22Rv1 (cell line): ENCODE measurements at regions not wholly inside any gene's neighbourhood (a gene's known extent, or its start where the extent isn't known, plus 50 kb on each side); places are given as distances from the start of the nearest gene placed in this dataset.

ENCODE experiments used
- CTCF ChIP-seq: fragments of 450-650 bp; IDR thresholded peaks from 2 replicates; pipeline ENCODE4 v1.5.1; 2017; ENCODE audit warnings: mild to moderate bottlenecking
- ZFX ChIP-seq: fragments of 450-650 bp; IDR thresholded peaks from 2 replicates; pipeline ENCODE4 v1.6.1; 2017; ENCODE audit warnings: antibody characterized with exemption, borderline replicate concordance

- TF ChIP-seq CTCF: no peak
- no peak for TF ChIP-seq ZFX
These were observed 140.1 kb upstream of the CPM start for GRCh38 chr12:69073035-69073434.
